Mucosa of stomach (tissue), 1 donor: ENCODE measurements at regions not wholly inside any gene's neighbourhood (a gene's known extent, or its start where the extent isn't known, plus 50 kb on each side); places are given as distances from the start of the nearest gene placed in this dataset.
"Not testable (repeated sequence)": the region's sequence is repeated elsewhere in the genome, so short reads cannot be mapped to it uniquely, and the experiment has no call there.

Source experiments
- H3K27me3 ChIP-seq: one replicate; pipeline ENCODE4 v1.7.0; 2013; ENCODE audit warnings: mild to moderate bottlenecking, low read length; ENCODE audit not compliant: control insufficient read depth, insufficient read depth
- H3K36me3 ChIP-seq: one replicate; pipeline ENCODE4 v1.7.0; 2013; ENCODE audit warnings: low read length; ENCODE audit not compliant: control insufficient read depth, insufficient read depth
- H3K4me1 ChIP-seq: one replicate; pipeline ENCODE4 v1.7.0; 2013; ENCODE audit warnings: mild to moderate bottlenecking, low read length; ENCODE audit not compliant: control insufficient read depth, insufficient read depth
- H3K4me3 ChIP-seq: one replicate; pipeline ENCODE4 v1.7.0; 2013; ENCODE audit warnings: low read length
- H3K9ac ChIP-seq: one replicate; pipeline ENCODE4 v1.7.0; 2013; ENCODE audit warnings: mild to moderate bottlenecking, low read length, moderate library complexity
- H3K9me3 ChIP-seq: one replicate; pipeline ENCODE4 v1.7.0; 2013; ENCODE audit warnings: mild to moderate bottlenecking, low read length, moderate library complexity; ENCODE audit not compliant: control insufficient read depth
- donor health status: Pancreatic carcinoma.

DNA sequence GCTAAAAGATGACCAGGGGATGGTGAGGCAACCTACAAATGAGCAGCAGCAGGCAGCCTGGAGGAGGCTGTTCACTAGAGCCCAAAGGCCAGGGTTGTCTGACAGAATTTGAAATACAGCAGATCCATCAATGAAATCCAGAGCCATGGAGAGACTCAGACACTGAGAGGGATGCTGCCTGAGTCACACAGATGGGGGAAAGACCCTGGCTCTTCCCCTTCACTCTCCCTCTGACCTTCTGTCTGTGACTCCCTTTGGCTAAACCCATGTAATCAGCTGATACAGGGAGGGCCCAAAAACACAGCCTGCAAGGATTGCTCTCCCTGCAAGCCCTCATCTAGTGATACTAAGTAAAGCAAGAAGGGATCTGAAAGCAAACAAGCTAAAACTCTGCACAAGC is 166.5 kb upstream of the SPOPL start:
- H3K9me3 ChIP-seq: no peaks in the 10 kb centered on the region

DNA sequence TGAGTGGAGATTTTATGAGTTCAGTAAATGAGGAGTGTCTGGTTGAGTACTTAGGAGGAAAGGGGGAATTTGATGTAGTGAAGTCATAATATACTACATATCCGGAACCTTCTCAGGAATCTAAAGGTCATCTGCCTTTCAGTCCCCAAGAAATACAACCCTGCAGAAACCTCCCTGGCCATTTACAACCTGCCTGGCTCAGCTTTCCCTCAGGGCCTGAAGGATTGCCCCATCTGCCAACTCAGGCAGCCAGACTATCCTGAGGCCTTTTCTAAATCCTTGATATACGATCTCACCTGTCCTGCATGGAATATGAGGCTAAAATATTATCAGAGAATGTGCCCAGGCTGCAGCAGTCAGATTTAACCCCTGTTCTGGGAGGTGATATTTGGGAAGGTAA is 165.4 kb upstream of the SPOPL start:
- no peaks in the 10 kb centered on the region for H3K36me3 ChIP-seq
- H3K9me3 ChIP-seq: no peaks in the 10 kb centered on the region
- H3K4me1 ChIP-seq: peaks cover 13% of the 10 kb centered on the region
- H3K4me3 ChIP-seq: no peak overlapping the region
- H3K9ac ChIP-seq: no peak overlapping the region
- H3K27me3 ChIP-seq: no peaks in the 10 kb centered on the region

More for the DNA sequence above, 166.5 kb upstream of the SPOPL start:
- no peak overlapping the region for H3K4me3 ChIP-seq
- peaks cover 13% of the 10 kb centered on the region for H3K4me1 ChIP-seq
- H3K9ac ChIP-seq: no peak overlapping the region
- H3K27me3 ChIP-seq: no peaks in the 10 kb centered on the region
- H3K36me3 ChIP-seq: no peaks in the 10 kb centered on the region

DNA sequence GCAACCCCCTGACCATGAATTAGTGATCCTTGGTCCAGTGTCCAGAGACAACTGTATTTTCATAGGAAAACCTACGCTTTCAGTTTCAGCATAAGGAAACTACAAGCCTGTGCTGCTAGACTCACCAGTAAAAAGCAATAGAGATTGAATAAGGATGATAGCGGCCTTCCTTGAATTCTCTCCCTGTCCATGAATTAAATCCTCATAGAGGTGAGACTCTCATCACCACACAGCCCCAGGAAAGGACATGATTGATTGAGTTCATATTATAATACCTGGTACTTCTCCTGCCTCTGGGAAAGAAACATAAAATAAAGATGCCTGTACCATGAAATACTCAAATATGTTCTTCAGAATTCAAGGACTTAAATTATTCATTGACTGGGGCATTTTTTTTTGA is 146.3 kb upstream of the SPOPL start:
- Histone ChIP-seq H3K36me3 (no peaks in the 10 kb centered on the region), H3K4me3 (no peak overlapping the region), H3K27me3 (no peaks in the 10 kb centered on the region), H3K9ac (no peak overlapping the region), H3K9me3 (no peaks in the 10 kb centered on the region), H3K4me1 (no peaks in the 10 kb centered on the region)

DNA sequence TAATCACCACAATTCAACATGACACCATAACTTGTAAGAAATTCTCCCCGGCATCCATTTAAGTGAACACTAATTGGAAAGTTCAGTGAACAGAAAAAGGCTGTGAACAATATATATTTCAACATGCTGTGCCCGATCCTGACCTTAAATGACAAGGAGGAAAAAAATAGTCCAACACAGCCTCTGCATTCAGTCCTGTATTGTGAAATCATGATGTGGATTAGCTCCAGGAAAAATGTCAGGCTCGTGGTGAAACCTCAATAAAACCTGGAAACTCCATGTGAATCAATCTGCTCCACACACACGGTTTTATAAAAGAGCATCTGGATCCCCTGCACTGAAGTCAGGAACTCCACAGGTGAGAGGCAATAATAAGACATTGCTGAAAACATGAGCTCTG is 145.4 kb upstream of the SPOPL start:
- no peaks in the 10 kb centered on the region for H3K36me3 ChIP-seq
- H3K9ac ChIP-seq: no peak overlapping the region
- H3K27me3 ChIP-seq: no peaks in the 10 kb centered on the region
- H3K4me1 ChIP-seq: no peaks in the 10 kb centered on the region
- no peaks in the 10 kb centered on the region for H3K9me3 ChIP-seq
- H3K4me3 ChIP-seq: no peak overlapping the region

DNA sequence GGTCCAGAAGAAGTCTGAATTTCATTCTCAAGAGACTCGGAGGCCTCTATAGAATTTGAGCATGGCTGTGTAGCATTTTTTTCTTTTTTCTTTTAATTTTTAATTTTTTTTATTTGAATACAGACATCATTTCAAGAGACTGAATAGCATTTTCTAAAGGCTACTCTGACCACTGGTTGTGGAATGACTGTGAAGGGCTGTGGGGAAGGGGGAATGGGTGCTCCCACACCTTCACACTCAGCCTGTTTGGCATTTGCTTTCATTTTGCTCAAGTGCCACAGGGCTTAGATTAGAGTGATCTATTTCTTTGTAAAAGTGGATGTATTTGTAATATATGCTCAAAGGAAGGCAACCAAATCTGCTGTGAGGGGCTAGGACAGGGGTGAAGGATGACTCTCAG is 142.0 kb upstream of the SPOPL start:
- no peak overlapping the region for H3K9ac ChIP-seq
- no peaks in the 10 kb centered on the region for H3K9me3 ChIP-seq
- H3K36me3 ChIP-seq: no peaks in the 10 kb centered on the region
- no peaks in the 10 kb centered on the region for H3K27me3 ChIP-seq
- H3K4me1 ChIP-seq: no peaks in the 10 kb centered on the region
- H3K4me3 ChIP-seq: no peak overlapping the region

DNA sequence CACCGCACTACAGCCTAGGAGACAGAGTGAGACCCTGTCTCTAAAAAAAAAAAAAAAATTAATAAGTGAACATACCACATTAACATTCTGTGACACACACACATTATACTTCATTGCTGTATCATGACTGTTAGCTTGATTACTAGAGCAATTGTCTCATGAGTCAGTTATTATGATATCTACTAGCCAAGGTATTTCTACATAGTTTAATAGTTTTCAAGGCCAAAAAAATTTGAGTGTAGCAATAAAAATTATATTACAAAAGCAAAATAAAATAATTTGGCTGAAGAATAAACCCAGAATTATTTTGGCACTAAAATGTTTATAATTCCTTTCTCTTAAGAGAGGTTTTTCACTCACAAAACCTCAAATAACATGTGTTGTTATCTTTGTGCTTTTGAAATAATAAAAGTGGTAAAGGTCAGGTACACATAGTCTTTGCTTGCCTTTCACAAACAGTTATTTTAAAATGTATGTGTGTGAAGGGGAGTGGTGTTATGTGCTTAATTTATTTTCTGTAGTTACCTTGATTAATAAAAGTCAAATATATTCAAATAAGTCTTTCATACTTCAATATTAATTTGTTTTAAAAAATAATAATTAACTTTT is 136.9 kb upstream of the SPOPL start:
- H3K9ac ChIP-seq: no peak overlapping the region
- H3K4me1 ChIP-seq: peaks cover 4% of the 10 kb centered on the region

DNA sequence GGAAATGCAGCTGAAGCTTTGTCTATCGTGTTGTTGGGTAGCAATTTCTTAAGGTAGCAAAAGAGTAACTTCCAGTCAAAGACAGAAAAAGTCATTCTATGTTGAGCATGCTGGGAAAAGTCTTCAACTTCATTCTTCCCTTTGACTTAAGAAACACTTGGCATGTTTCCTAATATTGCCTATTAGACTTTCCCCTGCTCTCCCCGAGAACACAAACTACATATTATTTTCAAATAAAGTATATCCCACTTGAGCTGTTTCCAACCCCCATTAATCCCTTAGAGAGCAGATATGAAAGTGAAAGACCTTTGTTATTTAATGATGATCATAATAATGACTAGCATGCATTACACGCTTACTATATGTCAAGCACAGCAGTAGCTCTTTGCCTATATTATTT is 136.0 kb upstream of the SPOPL start:
- no peak overlapping the region for H3K4me3 ChIP-seq
- H3K27me3 ChIP-seq: no peaks in the 10 kb centered on the region
- H3K4me1 ChIP-seq: peaks cover 6% of the 10 kb centered on the region
- no peaks in the 10 kb centered on the region for H3K36me3 ChIP-seq
- no peak overlapping the region for H3K9ac ChIP-seq
- H3K9me3 ChIP-seq: no peaks in the 10 kb centered on the region

More for the DNA sequence above, 136.9 kb upstream of the SPOPL start:
- no peaks in the 10 kb centered on the region for H3K36me3 ChIP-seq
- H3K4me3 ChIP-seq: no peak overlapping the region
- H3K9me3 ChIP-seq: no peaks in the 10 kb centered on the region
- no peaks in the 10 kb centered on the region for H3K27me3 ChIP-seq

DNA sequence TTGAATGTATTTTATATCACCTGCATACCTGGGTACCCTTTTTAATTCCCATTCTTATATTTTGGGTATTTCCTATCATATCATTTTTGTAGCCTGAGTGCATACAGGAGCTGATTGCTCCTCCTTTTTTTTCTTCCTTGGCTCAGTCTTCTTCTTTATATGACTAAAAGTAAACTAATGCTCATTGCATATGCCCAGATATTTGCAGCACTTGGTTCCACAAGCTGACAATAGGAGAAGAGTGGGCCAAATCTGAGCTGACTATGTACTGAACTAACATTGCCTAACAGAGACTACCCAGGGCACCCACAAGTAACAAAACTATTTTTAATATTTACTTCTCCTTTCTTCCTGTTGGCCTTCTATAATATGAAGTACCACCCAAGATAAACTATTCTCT is 131.7 kb upstream of the SPOPL start:
- no peaks in the 10 kb centered on the region for H3K27me3 ChIP-seq
- H3K9ac ChIP-seq: no peak overlapping the region
- H3K9me3 ChIP-seq: no peaks in the 10 kb centered on the region
- no peak overlapping the region for H3K4me3 ChIP-seq
- H3K36me3 ChIP-seq: no peaks in the 10 kb centered on the region
- H3K4me1 ChIP-seq: peaks cover 6% of the 10 kb centered on the region

DNA sequence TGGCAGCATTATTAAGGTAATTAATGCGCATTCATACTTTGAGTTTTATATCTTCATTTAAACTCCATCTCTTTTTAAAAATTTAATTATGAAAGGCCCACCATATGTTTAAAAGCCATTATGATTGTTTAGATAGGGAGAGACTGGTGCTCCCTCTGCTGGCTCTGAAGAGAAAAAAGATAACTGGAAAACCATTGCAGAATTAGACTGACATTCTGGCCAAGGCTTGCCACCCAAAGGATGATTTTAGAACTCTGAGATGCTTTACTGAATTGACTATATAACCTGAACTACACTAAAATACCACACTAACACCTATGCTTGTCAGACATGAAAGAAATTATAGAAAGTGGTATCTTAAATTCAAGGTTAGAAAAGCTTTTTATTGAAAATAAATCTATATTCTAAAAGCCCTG is 127.6 kb upstream of the SPOPL start:
- Histone ChIP-seq H3K9ac (no peak overlapping the region), H3K9me3 (no peaks in the 10 kb centered on the region), H3K4me3 (no peak overlapping the region), H3K36me3 (no peaks in the 10 kb centered on the region), H3K4me1 (peaks cover 6% of the 10 kb centered on the region), H3K27me3 (no peaks in the 10 kb centered on the region)

DNA sequence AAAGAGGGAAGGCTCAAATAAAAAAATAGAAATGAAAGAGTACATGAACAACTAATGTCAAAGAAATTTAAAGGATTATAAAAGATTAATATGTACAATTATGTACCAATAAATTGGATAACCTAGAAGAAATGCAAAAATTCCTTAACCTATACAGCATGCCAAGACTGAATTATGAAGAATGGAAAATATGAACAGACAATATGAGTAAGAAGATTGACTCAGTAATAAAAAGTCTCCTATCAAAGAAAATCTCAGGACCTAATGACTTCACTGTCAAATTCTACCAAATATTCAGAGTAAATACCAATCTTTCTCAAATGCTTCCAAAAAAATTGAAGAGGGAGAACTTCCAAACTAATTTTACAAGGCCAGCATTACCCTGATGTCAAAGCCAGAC is 120.2 kb upstream of the SPOPL start:
- Histone ChIP-seq H3K4me1 (no peaks in the 10 kb centered on the region), H3K36me3 (no peaks in the 10 kb centered on the region), H3K9ac (no peak overlapping the region), H3K27me3 (no peaks in the 10 kb centered on the region), H3K4me3 (no peak overlapping the region), H3K9me3 (no peaks in the 10 kb centered on the region)

DNA sequence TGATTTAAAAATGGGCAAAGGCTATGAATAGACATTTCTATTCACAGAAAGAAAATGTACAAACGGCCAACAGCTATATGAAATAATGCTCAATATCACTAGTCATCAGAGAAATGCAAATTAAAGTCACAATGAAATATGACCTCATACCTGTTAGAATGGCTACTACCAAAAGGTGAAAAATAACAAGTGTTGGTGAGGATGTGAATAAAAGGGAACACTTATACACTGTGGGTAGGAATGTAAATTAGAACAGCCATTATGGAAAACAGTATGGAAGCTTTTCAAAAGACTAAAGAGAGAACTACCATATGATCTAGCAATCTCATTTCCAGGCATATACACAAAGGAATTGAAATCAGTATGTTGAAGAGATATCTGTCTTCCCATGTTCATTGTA is 118.9 kb upstream of the SPOPL start:
- H3K27me3 ChIP-seq: no peaks in the 10 kb centered on the region
- H3K4me1 ChIP-seq: no peaks in the 10 kb centered on the region
- no peaks in the 10 kb centered on the region for H3K36me3 ChIP-seq
- no peak overlapping the region for H3K4me3 ChIP-seq
- H3K9ac ChIP-seq: no peak overlapping the region
- H3K9me3 ChIP-seq: no peaks in the 10 kb centered on the region

DNA sequence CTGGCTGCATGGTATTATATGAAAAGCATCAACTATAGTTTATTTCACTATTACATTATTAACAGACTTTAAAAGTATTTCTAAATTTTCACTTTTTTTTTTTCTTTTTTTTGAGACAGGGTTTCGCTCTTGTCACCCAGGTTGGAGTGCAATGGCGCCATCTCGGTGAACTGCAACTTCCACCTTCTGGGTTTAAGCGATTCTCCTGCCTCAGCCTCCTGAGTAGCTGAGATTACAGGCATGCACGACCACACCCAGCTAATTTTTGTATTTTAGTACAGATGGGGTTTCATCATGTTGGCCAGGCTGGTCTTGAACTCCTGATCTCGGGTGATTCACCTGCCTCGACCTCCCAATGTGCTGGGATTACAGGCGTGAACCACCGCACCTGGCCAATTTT is 115.4 kb upstream of the SPOPL start:
- H3K4me1 ChIP-seq, H3K36me3 ChIP-seq, H3K9me3 ChIP-seq, H3K9ac ChIP-seq, H3K27me3 ChIP-seq, H3K4me3 ChIP-seq: not testable (repeated sequence)

DNA sequence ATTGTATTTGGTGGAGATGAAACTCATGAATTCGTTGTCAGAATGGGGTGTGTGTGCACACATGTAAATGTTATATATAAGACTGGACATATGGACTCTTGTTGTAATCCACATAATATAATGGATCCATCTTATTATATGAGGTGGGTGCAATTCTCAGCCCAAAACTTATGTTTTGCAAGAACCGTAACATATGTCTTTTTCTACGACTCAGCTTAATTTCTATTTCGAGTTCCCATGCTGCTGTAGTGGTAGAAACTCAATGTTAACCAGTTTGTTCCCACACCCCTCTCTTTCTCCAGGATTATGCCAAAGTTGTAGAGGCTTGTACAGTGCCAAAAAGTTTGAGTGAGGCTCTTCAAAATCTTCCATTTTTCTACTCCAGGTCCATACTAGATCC is 112.5 kb upstream of the SPOPL start:
- Histone ChIP-seq H3K4me3 (no peak overlapping the region), H3K36me3 (no peaks in the 10 kb centered on the region), H3K27me3 (no peaks in the 10 kb centered on the region), H3K9me3 (no peaks in the 10 kb centered on the region), H3K4me1 (no peaks in the 10 kb centered on the region), H3K9ac (no peak overlapping the region)
